GM13976 (cell line): ENCODE measurements at regions not wholly inside any gene's neighbourhood (a gene's known extent, or its start where the extent isn't known, plus 50 kb on each side); places are given as distances from the start of the nearest gene placed in this dataset.
"Not testable (repeated sequence)": the region's sequence is repeated elsewhere in the genome, so short reads cannot be mapped to it uniquely, and the experiment has no call there.

ENCODE experiments used
- DNase-seq: peaks from one replicate; pipeline ENCODE4 v3.0.0; 2012; ENCODE audit warnings: low spot score
- CTCF ChIP-seq: IDR thresholded peaks from 2 replicates; pipeline ENCODE4 v1.5.1; 2012; ENCODE audit warnings: borderline replicate concordance, mild to moderate bottlenecking; ENCODE audit not compliant: insufficient read depth; ENCODE audit errors: extremely low read depth, missing control alignments, control extremely low read depth
- in situ Hi-C: fragments of 300-500 bp; cut with MboI; formaldehyde crosslinking; loops from one replicate; pipeline ENCODE4 v1.12.0; 2022; ENCODE audit warnings: low sequenced_read_pairs, mixed read lengths, inconsistent platforms; ENCODE audit not compliant: unreplicated experiment

- no peak for DNase-seq
- no peak for TF ChIP-seq CTCF
- in situ Hi-C loops, result no loop called here
These were observed 106.9 kb upstream of the RGPD4 start for GRCh38 chr2:107719836-107720235.

DNA sequence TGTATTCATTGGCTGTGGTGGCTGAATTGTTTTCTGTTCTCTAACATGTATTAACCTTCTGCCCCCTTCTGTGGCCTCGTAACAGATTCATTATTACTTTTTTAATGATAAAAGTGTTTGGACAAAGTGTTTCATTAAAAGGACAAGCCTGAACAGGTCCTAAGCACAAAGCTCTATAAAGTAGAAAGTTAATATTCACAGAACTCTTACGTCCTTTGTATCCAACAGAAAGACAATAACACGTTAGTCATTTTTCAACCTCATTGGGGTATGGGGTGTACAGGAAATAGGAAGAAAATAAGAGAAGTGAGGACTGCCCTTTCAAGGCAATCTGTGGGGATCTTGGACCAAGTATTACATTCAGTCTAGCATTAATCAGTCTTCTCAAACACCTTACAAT lies 105.5 kb upstream of the RGPD4 start:
- in situ Hi-C loops, result no loop called here
- no peak for DNase-seq

DNA sequence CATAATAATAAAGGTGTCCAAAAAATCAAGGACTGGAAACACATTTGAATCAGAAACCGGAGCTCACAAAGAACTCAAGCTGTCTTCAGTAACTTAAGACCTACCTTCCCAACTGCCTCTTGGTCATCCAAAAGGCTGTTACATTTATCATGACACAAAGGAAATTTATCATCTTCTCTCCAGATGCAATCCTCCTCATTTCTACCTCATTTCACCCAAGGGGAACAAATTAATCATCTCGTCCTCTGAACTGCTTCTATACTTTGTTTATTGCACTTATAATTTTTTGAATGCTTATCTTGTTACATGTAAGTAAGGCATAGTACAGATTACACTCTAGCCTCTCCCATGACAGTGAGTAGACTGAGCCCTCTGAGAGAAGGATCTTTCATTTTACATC lies 105.1 kb upstream of the RGPD4 start:
- DNase-seq, result no peak
- in situ Hi-C loops, result no loop called here
- no peak for TF ChIP-seq CTCF

More for the DNA sequence above, 105.5 kb upstream of the RGPD4 start:
- no peak for TF ChIP-seq CTCF

- DNase-seq, in situ Hi-C loops: not testable (repeated sequence)
These were observed 100.9 kb upstream of the RGPD4 start for GRCh38 chr2:107725824-107726223.

DNA sequence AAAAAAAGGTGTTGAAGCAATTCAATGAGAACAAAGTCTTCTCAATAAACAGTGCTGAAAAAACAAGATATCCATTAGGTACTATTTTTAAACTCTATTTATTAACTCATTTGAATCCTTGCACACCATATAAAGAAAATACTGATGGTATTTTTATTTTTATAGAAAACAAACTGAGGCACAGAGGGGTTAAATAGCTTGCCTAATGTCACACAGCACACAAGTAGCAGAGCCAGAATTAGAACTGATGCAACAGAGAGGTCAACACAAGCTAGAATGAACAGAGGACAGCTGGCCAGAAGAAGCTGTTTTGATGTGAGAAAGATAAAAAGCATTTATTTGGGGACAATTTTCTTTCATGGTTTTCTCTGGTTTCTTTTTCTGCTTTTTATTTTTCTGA lies 99.4 kb upstream of the RGPD4 start:
- no peak for TF ChIP-seq CTCF
- in situ Hi-C loops, result no loop called here
- no peak for DNase-seq

- no peak for TF ChIP-seq CTCF
- no peak for DNase-seq
- in situ Hi-C loops, result no loop called here
These were observed 98.1 kb upstream of the RGPD4 start for GRCh38 chr2:107728586-107728985.

DNA sequence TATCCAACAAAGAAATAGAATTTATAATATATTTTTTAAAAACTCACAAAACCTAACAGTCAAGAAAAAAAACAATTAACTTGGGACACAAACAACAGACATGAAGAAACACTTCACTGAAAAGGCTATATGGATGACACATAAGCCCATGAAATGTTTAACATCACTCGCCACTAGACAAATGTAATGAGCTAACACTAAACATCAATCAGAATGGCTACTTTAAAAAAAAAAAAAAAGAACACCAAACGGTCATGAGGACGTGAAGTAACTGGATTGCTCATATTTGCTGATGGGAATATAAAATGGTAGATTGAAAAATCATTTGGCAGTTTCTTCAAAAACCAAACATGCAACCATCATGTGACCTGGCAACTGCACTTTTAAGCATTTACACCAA lies 97.3 kb upstream of the RGPD4 start:
- in situ Hi-C loops, result no loop called here
- no peak for TF ChIP-seq CTCF
- DNase-seq, result no peak
